HepG2 (cell line): ENCODE measurements at regions not wholly inside any gene's neighbourhood (a gene's known extent, or its start where the extent isn't known, plus 50 kb on each side); places are given as distances from the start of the nearest gene placed in this dataset.
A peak's percentile ranks its signal among the peaks of the same experiment; 100 is the strongest.

Experiments used
- ASH2L ChIP-seq: fragments of 300-600, 200-600 bp; sonication (generic); IDR thresholded peaks from 2 replicates; pipeline ENCODE4 v1.7.0; 2017; ENCODE audit warnings: low read depth, mild to moderate bottlenecking, moderate library complexity, mixed read lengths, low read length; ENCODE audit not compliant: insufficient read length
- BORCS8-MEF2B ChIP-seq: sonication (generic); formaldehyde crosslinking; IDR thresholded peaks from 2 replicates; pipeline ENCODE4 v1.8.0; 2022; ENCODE audit warnings: mild to moderate bottlenecking, missing genetic modification reagents
- CREB1 ChIP-seq, 2 experiments: fragments of 450-650 bp in 1 of 2; IDR thresholded peaks; 2 replicates each; pipeline ENCODE4 v1.6.1; 2016 to 2017; ENCODE audit warnings: control low read depth in 1 of 2, mild to moderate bottlenecking in 1 of 2, missing compliant biosample characterization in 1 of 2, missing genetic modification characterization in 1 of 2
- HNF4A ChIP-seq: sonication (generic); formaldehyde crosslinking; IDR thresholded peaks from 2 replicates; pipeline ENCODE4 v1.4.0; 2020; ENCODE audit warnings: missing genetic modification reagents
- KDM1A ChIP-seq: IDR thresholded peaks from 2 replicates; pipeline ENCODE4 v1.6.1; 2016; ENCODE audit warnings: missing compliant biosample characterization
- MAZ ChIP-seq, 2 experiments: sonication (generic) in 1 of 2; formaldehyde crosslinking in 1 of 2; IDR thresholded peaks; 2 replicates each; pipeline versions ENCODE4 v1.5.0 to v1.6.1; 2012 to 2020; ENCODE audit warnings: low read depth in 2 of 2, mild to moderate bottlenecking in 2 of 2, borderline replicate concordance in 1 of 2, improper control_type of control experiment in 1 of 2, low read length in 1 of 2, missing genetic modification reagents in 1 of 2, moderate library complexity in 1 of 2
- MED1 ChIP-seq: sonication (generic); formaldehyde crosslinking; IDR thresholded peaks from 2 replicates; pipeline ENCODE4 v1.4.0; 2020; ENCODE audit warnings: missing genetic modification reagents
- MTERF4 ChIP-seq: sonication (generic); formaldehyde crosslinking; IDR thresholded peaks from 2 replicates; pipeline ENCODE4 v1.8.0; 2023; ENCODE audit warnings: mild to moderate bottlenecking, missing genetic modification reagents
- MYPOP ChIP-seq: sonication (generic); formaldehyde crosslinking; IDR thresholded peaks from 2 replicates; pipeline ENCODE4 v1.8.1; 2023; ENCODE audit warnings: mild to moderate bottlenecking, moderate library complexity, missing genetic modification reagents
- NCOA2 ChIP-seq: sonication (generic); formaldehyde crosslinking; IDR thresholded peaks from 2 replicates; pipeline ENCODE4 v1.8.0; 2022; ENCODE audit warnings: inconsistent platforms
- NFATC3 ChIP-seq: sonication (generic); formaldehyde crosslinking; IDR thresholded peaks from 2 replicates; pipeline ENCODE4 v1.5.1; 2020; ENCODE audit warnings: mild to moderate bottlenecking, missing genetic modification reagents
- NFKB2 ChIP-seq: sonication (generic); formaldehyde crosslinking; IDR thresholded peaks from 2 replicates; pipeline ENCODE4 v1.4.0; 2020; ENCODE audit warnings: missing genetic modification reagents, borderline replicate concordance
- SALL1 ChIP-seq: sonication (generic); formaldehyde crosslinking; IDR thresholded peaks from 2 replicates; pipeline ENCODE4 v1.8.0; 2022; ENCODE audit warnings: mild to moderate bottlenecking, missing genetic modification reagents
- TBX2 ChIP-seq: sonication (generic); formaldehyde crosslinking; IDR thresholded peaks from 2 replicates; pipeline ENCODE4 v1.5.0; 2020; ENCODE audit warnings: missing genetic modification reagents, mild to moderate bottlenecking, borderline replicate concordance
- TCF7 ChIP-seq: sonication (generic); IDR thresholded peaks from 2 replicates; pipeline ENCODE4 v1.6.1; 2016; ENCODE audit warnings: antibody characterized with exemption, low read depth
- ZBED4 ChIP-seq: sonication (generic); formaldehyde crosslinking; IDR thresholded peaks from 2 replicates; pipeline ENCODE4 v1.4.0; 2020; ENCODE audit warnings: missing genetic modification reagents, borderline replicate concordance
- ZNF264 ChIP-seq: sonication (generic); formaldehyde crosslinking; IDR thresholded peaks from 2 replicates; pipeline ENCODE4 v1.4.0; 2020; ENCODE audit warnings: missing genetic modification reagents
- ZNF337 ChIP-seq: sonication (generic); formaldehyde crosslinking; IDR thresholded peaks from 2 replicates; pipeline ENCODE4 v1.5.1; 2020; ENCODE audit warnings: missing genetic modification reagents, low read depth, mild to moderate bottlenecking, borderline replicate concordance
- ZNF451 ChIP-seq: sonication (generic); formaldehyde crosslinking; IDR thresholded peaks from 2 replicates; pipeline ENCODE4 v1.5.0; 2020; ENCODE audit warnings: mild to moderate bottlenecking, missing genetic modification reagents
- TF ChIP-seq, protein P1 (sequence below): sonication (generic); formaldehyde crosslinking; IDR thresholded peaks from 2 replicates; pipeline ENCODE4 v1.9.0; 2021; ENCODE audit warnings: missing genetic modification reagents, borderline replicate concordance

DNA sequence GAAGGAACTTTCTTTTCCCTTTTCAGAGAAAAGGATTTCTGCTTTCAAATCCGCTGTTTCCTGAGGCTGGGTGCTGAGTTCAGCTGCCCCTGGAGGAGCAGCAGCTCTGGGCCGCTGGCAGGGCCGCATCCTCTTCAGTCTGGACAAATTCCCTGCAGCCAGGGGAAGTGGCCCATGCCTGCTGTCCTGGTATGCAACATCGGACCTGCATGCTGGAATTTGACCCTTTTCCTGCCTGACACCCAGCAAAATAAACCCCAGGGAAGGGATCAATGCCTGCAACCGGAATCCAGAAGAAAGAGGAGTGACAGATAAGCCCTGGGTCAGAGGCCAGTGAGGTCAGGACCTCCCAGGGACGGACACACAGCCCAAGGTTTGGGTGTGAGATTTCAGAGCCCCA lies 54.1 kb upstream of the LINC01488 start (continued):
- TF ChIP-seq MTERF4 (CRISPR knock-in tag), result 0 out of 2 replicates have a peak, but pooled peaks have one; percentile 29
- 0 out of 2 replicates have a peak, but pooled peaks have one; percentile 46 for TF ChIP-seq MYPOP (CRISPR knock-in tag)
- TF ChIP-seq CREB1 (IDR thresholded peaks at IDR 0.05), result no peak
- TF ChIP-seq CREB1 (CRISPR knock-in tag; IDR thresholded peaks at IDR 0.05), result no peak
- TF ChIP-seq MAZ (IDR thresholded peaks at IDR 0.05; ENCODE audit: borderline replicate concordance, low read depth, low read length), result no peak
- TF ChIP-seq MAZ (CRISPR knock-in tag; IDR thresholded peaks at IDR 0.05; ENCODE audit: low read depth), result peak; percentile 55; the same call in 1 of the 2 replicates
- peak; percentile 81 for TF ChIP-seq TCF7
- peak; percentile 98 for TF ChIP-seq MED1
- peak; percentile 99 for TF ChIP-seq HNF4A (CRISPR knock-in tag)
- TF ChIP-seq, protein P1, sequence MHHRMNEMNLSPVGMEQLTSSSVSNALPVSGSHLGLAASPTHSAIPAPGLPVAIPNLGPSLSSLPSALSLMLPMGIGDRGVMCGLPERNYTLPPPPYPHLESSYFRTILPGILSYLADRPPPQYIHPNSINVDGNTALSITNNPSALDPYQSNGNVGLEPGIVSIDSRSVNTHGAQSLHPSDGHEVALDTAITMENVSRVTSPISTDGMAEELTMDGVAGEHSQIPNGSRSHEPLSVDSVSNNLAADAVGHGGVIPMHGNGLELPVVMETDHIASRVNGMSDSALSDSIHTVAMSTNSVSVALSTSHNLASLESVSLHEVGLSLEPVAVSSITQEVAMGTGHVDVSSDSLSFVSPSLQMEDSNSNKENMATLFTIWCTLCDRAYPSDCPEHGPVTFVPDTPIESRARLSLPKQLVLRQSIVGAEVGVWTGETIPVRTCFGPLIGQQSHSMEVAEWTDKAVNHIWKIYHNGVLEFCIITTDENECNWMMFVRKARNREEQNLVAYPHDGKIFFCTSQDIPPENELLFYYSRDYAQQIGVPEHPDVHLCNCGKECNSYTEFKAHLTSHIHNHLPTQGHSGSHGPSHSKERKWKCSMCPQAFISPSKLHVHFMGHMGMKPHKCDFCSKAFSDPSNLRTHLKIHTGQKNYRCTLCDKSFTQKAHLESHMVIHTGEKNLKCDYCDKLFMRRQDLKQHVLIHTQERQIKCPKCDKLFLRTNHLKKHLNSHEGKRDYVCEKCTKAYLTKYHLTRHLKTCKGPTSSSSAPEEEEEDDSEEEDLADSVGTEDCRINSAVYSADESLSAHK, result no peak
- peak; percentile 75; the same call in 1 of the 2 replicates for TF ChIP-seq KDM1A (CRISPR knock-in tag)
- peak; percentile 39; the same call in 1 of the 2 replicates for TF ChIP-seq NFKB2
- peak; percentile 86; the same call in 1 of the 2 replicates for TF ChIP-seq ZBED4 (CRISPR knock-in tag)
- no peak for TF ChIP-seq ASH2L
- no peak for TF ChIP-seq ZNF451 (CRISPR knock-in tag)
- TF ChIP-seq BORCS8-MEF2B (CRISPR knock-in tag), result peak; percentile 37; the same call in 1 of the 2 replicates
- TF ChIP-seq NCOA2 (CRISPR knock-in tag), result peak; percentile 94
- TF ChIP-seq TBX2 (CRISPR knock-in tag), result peak; percentile 98
- TF ChIP-seq SALL1 (CRISPR knock-in tag), result peak; percentile 95
- TF ChIP-seq ZNF264, result peak; percentile 98
- TF ChIP-seq ZNF337, result no peak
- no peak for TF ChIP-seq NFATC3 (CRISPR knock-in tag)
